ENCODE measurements at regions not wholly inside any gene's neighbourhood (a gene's known extent, or its start where the extent isn't known, plus 50 kb on each side); places are given as distances from the start of the nearest gene placed in this dataset.

DNA sequence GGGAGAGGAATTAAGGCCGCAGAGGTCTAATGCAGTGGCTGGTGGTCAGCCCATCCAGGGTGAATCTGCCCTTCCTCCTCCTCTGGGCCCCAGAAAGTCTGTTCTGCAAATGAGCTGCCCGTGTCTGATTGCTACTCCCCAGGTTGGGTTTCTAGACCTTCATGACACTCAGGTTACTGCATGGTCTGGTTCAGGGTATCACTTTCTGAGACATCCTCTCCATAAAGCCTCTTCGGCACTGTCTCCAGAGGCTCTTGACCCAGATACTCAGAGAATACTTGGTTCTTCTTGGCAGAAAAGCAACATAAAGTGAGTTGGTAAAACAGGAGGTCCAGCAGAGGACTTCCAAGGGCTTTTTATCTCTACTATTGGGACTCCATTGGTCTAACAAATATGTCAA is 62.5 kb upstream of the GDNF start:
- DNase-seq = no peak

DNA sequence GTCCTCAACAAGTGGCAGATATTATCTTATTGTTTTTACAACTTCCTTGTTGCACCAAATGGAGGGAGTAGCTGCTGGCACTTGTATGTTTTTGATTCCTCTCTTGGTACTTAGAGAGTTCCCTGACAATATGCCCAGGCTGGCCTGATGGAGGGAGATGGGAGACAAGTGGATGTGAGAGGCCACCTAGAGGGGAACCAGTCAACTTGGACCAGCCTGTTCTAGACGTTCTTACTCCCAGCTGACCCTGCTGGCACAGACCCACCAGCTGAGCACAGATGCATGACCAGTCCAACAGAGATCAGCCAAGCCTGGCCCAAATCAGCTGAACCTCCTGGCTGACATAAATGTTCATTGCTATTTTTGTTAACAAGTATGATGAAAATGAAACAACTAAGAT is 60.9 kb upstream of the GDNF start:
- DNase-seq = no peak

DNA sequence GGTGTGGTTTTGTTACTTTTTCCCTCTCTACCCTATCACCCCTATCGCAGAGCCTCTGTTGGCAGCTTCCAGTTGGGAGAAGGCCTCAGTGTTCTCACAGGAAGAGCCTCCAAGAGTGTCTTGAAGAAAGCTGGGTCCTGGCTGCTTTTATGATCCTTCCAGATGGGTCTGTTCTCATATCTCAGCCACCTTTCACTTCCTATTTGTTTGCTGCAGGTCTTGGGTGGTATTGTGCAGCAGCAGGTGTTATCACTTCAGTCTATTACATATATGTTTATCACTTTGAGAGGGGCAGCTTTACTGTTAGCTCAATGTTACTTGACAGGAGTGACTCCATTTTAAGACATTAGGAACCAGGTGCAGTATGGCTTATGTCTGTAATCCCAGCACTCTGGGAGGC is 59.2 kb upstream of the GDNF start:
- DNase-seq = no peak

DNA sequence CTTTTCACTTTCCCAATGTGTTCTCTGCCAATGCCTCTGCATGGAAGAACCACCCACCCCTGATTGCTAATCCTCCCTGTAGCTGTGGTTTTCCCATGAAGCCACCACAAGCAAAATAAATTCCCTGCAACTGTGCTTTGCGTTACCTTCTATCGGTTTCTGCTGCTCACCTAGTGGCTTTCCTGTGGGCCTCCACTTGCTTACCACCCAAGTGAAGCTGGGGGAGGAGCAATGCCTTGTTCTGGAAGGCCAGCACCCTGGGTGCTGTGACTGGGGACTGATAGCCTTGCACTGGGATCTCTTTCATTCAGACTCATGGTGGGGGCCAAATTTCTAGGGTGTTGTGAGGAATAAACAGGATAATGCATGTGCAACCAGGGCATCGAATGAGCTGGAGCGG is 56.3 kb upstream of the GDNF start:
- no peak for DNase-seq

DNA sequence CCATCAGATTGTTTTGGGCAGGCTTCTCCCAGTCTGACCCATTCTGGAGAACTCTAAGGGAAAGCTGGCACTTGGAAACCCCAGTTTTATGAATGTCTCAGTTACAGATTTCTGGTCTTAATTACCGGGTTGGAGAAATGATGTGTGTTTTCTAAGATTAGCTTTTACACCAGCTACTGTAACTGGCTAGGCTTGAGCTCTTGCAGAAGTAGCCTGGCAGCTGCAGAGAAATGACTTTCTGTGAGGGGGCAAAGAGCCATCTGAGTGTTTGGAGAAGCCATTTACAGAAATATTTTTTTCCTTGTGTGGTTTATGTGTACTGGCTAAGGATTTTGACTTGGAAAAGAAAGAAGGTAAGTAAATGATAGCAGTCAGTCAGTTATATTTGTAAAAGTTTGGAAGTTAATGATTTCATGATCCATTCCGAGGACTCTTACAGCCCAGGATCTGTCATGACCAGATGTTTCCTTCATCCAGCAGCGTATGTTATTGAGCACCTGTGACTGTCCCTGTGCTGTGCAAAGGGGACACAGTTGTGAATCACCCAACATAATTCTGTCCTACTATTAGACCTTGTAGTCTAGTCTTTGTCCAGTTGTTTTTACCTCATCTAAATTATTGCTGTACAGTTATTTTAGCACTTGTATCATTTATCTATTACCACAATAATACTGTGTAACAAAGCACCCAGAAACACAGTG is 53.7 kb upstream of the GDNF start:
- no peak for DNase-seq

DNA sequence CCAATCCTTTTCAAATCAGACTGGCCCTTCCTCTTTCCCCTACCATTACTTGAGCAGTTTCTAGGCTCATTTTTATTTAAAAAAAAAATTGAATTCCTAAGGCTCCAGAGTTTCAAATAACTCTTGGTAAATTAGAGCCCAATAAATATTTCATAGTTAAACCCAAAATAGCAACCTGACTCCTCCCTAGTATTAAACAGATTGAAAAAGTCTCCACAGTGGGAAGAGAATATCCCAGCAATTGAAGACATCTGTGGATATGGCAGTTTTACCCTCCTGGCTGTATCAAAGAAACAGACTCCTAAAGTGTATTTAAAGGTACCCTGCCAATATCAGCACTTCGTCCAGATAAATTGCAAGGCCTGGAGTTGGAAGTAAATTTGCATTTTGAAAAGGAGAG is 52.7 kb upstream of the GDNF start:
- no peak for DNase-seq

DNA sequence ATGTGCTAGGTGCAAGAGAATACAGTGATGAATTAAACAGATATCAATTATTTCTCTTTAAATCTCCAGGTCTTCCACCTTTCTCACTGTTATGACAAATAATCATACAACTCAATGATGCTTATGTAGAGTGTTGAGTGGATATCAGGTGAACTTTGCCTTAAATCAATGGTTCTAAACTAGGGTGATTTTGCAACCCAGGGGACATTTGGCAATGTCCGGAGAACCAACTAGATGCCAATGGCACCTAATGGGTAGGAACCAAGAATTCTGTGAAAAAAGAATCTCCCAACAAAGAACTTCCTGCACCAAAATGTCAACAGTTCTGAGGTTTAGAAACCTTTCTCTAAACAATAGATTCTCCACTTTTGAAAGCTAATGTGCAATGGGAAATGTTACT is 52.0 kb upstream of the GDNF start:
- DNase-seq = no peak

DNA sequence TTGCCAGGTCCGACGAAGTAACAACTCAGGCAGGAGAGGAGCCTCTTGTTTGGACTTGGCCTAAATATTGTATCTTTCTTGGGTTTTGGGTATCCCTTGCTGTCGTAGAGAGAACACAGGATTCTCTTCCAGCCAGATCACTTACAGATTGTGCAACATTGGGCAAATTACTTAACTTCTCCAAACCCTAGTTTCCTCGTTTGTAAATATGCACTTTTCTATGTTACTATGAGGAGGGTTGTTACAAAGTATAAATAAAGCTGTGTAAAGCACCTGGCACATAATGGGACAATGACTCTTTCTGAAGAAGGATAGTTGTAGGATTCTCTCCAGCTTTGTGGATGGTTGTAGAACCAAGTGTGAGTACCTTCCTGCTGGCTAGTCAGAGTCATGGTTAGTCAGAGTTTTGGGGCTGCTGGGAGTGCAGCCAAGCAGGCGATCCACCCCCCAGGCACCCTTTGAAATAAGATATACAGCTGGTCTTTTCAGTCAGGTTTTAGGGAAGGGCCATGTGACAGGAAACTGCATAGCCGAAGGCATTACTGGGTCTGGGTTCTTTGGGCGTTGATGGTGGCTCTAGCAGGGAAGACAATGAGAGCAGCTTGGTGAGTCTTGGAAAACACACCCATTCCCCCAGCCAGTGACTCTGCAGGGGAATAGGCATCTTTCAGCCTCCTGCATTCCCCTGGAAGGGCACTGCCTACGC is 49.9 kb upstream of the GDNF start:
- no peak for DNase-seq
